Lower leg skin (tissue), 4 donors: ENCODE measurements at regions not wholly inside any gene's neighbourhood (a gene's known extent, or its start where the extent isn't known, plus 50 kb on each side); places are given as distances from the start of the nearest gene placed in this dataset.

Experiments
- DNase-seq, 2 donors: peaks; one replicate each; pipeline ENCODE4 v3.0.0-alpha.2; 2019; ENCODE audit warnings: low spot score in 2 of 2
- H3K4me3 ChIP-seq: fragments of 200-600 bp; sonication (generic); 2 replicates; pipeline ENCODE4 v1.5.1; 2017; ENCODE audit warnings: mild to moderate bottlenecking, low read depth; ENCODE audit not compliant: poor library complexity, severe bottlenecking
- POLR2A ChIP-seq, 2 donors: fragments of 450-650 bp; IDR thresholded peaks; one replicate each; pipeline ENCODE4 v1.6.1; 2016 to 2017; ENCODE audit warnings: antibody characterized with exemption in 2 of 2, mild to moderate bottlenecking in 1 of 2, moderate library complexity in 1 of 2
- WGBS, 2 donors: methylation state at CpG; one replicate each; pipeline ENCODE4 v1.1.5; 2018; 5-methylcytosine and 5-hydroxymethylcytosine counted together
- intact Hi-C: fragments of 100-400 bp; cut with DNase I; formaldehyde crosslinking; loops from one replicate; pipeline ENCODE4 v1.15.0; 2023; ENCODE audit warnings: low total_unique reads
- TF ChIP-seq, protein P1 (sequence below), 3 donors: fragments of 450-650 bp; IDR thresholded peaks; one replicate each; pipeline ENCODE4 v1.5.1; 2016; ENCODE audit warnings: antibody characterized with exemption in 3 of 3, mild to moderate bottlenecking in 3 of 3, moderate library complexity in 2 of 3

DNA sequence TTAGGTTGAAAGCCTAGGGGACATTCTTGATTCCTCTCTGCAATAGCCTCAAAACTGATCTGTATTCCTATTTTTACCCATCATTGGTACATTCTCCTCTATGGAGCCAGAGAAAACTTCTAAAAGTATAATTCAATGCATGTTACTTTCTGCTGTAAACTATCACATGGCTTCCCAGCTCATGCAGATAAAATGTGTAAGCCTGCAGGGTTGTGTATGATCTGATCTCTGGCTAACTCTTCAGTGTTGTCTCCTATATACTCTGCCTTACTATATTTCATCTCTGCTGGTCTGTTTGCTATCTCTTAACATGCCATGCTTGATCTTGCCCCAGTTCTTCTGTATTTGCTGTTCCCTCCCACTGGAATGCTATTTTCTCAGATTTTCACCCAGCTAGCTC is 323.3 kb upstream of the RSPO3 start:
- DNase-seq, result no peak
- TF ChIP-seq, protein P1, sequence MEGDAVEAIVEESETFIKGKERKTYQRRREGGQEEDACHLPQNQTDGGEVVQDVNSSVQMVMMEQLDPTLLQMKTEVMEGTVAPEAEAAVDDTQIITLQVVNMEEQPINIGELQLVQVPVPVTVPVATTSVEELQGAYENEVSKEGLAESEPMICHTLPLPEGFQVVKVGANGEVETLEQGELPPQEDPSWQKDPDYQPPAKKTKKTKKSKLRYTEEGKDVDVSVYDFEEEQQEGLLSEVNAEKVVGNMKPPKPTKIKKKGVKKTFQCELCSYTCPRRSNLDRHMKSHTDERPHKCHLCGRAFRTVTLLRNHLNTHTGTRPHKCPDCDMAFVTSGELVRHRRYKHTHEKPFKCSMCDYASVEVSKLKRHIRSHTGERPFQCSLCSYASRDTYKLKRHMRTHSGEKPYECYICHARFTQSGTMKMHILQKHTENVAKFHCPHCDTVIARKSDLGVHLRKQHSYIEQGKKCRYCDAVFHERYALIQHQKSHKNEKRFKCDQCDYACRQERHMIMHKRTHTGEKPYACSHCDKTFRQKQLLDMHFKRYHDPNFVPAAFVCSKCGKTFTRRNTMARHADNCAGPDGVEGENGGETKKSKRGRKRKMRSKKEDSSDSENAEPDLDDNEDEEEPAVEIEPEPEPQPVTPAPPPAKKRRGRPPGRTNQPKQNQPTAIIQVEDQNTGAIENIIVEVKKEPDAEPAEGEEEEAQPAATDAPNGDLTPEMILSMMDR (IDR thresholded peaks at IDR 0.05), result no peak
- TF ChIP-seq POLR2A (IDR thresholded peaks at IDR 0.05), result no peak
- intact Hi-C loops, result no loop called here
- H3K4me3 ChIP-seq, result no peak overlapping the region

DNA sequence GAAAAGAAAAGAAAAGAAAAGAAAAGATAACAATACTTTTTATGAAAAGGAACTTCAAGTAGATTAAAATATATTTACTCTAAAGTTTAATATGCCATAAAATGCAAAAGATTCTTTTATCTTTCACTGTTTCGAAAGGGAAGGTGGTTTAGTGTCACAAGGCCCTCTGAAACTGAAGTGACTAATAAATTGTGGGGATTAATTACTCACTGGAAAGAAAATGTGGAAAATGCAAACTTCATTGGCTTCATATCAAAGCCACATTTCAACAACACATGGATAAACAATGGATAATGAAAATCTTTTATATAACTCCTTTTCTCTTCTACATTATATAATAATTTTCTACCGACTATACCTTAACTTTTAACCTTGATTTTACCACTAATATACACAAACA is 320.5 kb upstream of the RSPO3 start:
- intact Hi-C loops, result no loop called here
- TF ChIP-seq POLR2A (IDR thresholded peaks at IDR 0.05), result no peak
- TF ChIP-seq, protein P1 (IDR thresholded peaks at IDR 0.05), result no peak
- no peak for DNase-seq
- H3K4me3 ChIP-seq, result no peak overlapping the region
- WGBS, 2 donors, result 65 to 68% methylated on average over 2 of the region's 2 CpGs

DNA sequence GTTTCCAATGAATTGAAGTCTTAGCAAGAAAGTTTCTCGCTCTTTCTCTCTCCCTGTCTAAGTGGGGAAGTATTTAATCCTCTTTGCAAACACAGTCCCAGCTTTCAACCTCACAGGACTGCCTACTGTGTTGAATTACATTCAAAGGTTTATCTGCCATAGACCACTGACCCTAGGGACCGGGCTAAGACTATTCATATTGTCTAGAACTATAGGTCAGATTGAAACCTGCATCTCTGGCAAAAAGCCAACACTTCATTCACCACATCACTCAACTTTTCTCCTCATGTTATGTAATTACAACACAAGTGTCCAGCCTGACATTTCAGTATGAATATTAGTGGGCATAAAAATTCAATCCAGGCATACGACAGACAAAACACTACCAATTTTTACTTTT is 314.7 kb upstream of the RSPO3 start:
- intact Hi-C loops, result no loop called here
- no peak overlapping the region for H3K4me3 ChIP-seq
- 72 to 74% methylated on average over 3 of the region's 3 CpGs for WGBS, 2 donors
- no peak for DNase-seq
- TF ChIP-seq, protein P1 (IDR thresholded peaks at IDR 0.05), result no peak
- no peak for TF ChIP-seq POLR2A (IDR thresholded peaks at IDR 0.05)

DNA sequence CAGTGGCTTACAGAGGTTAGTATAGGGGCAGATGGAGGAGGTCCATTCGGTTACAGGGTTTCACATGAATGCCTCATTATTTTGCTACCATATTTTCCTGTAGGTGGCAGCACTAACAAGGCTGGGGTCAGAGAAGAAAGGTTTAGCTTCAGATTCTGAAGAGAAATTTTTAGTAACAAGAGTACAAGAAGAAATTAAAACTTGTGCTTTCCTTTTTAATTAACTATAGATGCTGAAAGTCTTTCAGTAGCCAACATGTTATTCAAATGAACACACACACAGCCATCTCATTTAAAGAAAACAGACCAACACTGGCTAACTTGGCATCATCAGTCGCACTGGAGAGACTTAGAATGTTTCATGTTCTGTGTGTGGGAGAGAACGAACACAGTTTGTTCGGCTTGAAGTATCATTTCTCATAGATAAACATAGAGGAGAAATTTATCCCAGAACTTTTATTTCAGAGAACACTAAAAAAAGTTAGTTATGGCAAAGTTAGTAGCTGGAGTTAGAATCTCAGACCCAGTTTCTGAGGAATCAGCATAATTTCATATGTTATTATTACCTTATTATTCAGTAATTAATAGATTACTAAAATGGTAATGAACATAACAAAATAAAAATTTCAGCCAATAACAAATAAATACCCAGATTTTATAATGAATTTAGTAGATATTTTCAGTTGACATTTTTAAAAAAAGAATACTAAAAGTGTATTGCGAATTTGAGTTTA is 314.0 kb upstream of the RSPO3 start:
- no peak overlapping the region for H3K4me3 ChIP-seq
- intact Hi-C loops, result no loop called here
- DNase-seq, result peak in 1 of 2 donors; percentile 26
- no peak for TF ChIP-seq POLR2A (IDR thresholded peaks at IDR 0.05)
- TF ChIP-seq, protein P1 (IDR thresholded peaks at IDR 0.05), result no peak
- 56 to 61% methylated on average over 5 of the region's 5 CpGs for WGBS, 2 donors

DNA sequence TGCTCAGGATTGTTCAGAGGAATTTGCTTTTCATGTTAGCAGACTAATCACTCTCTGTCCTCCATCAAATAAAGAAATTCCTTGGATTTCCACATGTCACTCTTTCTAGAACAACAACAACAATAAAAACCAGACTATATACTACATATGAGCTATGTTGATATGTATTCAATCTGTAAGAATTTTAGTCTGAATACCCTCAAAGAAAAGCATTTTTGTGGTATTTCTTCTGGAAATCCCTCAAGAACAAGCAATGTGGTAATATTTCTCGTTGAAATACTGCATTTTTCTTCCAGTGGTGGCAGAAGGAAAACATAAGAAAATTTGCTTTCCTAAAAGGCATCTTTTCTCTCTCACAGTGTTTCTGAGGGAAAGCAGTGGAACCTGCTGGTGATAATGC is 312.6 kb upstream of the RSPO3 start:
- TF ChIP-seq POLR2A (IDR thresholded peaks at IDR 0.05), result no peak
- TF ChIP-seq, protein P1 (IDR thresholded peaks at IDR 0.05), result no peak
- intact Hi-C loops, result no loop called here
- DNase-seq, result no peak
- H3K4me3 ChIP-seq, result no peak overlapping the region
- WGBS, 2 donors, result 49 to 50% methylated on average over 1 of the region's 1 CpG

- DNase-seq, result no peak
- TF ChIP-seq, protein P1 (IDR thresholded peaks at IDR 0.05), result no peak
- TF ChIP-seq POLR2A (IDR thresholded peaks at IDR 0.05), result no peak
- WGBS, 2 donors, result 49 to 55% methylated on average over 1 of the region's 1 CpG
- intact Hi-C loops, result no loop called here
- no peak overlapping the region for H3K4me3 ChIP-seq
These were observed 310.6 kb upstream of the RSPO3 start for GRCh38 chr6:126807876-126808275.
